ENCODE measurements at regions not wholly inside any gene's neighbourhood (a gene's known extent, or its start where the extent isn't known, plus 50 kb on each side); places are given as distances from the start of the nearest gene placed in this dataset.

DNA sequence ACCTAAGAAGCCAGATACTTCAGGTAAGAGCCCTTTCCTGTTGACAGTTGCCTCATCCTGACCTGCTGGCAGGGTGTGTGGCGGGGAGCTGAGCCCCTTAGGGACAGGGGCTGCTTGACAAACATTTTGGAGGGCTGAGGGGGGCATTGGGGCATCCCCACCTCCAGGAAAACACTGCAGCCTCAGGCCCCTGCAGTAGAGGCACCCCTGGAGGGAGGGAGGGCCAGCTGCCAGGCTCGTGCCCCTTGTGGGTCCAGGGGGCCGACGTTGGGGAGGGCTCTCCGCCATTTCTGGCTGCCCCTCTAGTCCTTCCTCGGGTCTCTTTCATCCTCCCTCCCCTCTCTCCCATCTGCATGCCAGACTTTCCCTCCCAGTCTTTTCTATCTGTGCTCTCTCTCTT, 177.3 kb downstream of the RPS24 start:
- TF ChIP-seq ZFX (IDR thresholded peaks at IDR 0.05; ENCODE audit: borderline replicate concordance), result no peak
- TF ChIP-seq, protein P1, sequence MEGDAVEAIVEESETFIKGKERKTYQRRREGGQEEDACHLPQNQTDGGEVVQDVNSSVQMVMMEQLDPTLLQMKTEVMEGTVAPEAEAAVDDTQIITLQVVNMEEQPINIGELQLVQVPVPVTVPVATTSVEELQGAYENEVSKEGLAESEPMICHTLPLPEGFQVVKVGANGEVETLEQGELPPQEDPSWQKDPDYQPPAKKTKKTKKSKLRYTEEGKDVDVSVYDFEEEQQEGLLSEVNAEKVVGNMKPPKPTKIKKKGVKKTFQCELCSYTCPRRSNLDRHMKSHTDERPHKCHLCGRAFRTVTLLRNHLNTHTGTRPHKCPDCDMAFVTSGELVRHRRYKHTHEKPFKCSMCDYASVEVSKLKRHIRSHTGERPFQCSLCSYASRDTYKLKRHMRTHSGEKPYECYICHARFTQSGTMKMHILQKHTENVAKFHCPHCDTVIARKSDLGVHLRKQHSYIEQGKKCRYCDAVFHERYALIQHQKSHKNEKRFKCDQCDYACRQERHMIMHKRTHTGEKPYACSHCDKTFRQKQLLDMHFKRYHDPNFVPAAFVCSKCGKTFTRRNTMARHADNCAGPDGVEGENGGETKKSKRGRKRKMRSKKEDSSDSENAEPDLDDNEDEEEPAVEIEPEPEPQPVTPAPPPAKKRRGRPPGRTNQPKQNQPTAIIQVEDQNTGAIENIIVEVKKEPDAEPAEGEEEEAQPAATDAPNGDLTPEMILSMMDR (IDR thresholded peaks at IDR 0.05), result no peak
- H3K27ac ChIP-seq, result no peak overlapping the region

DNA sequence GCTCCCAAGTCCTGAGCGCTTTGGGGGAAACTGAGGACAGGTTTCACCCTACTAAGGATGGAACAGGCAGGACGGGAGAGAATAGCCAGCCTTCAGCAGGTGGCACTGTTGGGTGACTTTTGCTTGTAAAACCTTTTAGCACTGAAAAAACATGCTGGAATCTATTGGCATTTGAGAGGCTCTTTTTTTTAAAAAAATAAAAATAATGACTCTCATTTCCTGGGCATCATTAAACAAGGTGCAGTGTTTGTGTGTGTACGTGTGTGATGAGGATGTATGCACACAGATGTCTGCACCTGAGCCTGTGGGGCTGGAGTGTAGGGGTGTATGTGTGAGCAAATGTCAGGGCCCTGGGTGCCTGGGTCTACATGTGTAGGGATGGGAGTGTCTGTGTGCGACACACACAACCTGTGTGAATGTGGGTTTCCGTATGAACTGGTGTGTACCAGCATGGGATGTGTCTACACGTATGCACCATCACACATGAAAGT, 177.9 kb downstream of the RPS24 start:
- TF ChIP-seq, protein P1 (IDR thresholded peaks at IDR 0.05), result peak; percentile 62
- TF ChIP-seq ZFX (IDR thresholded peaks at IDR 0.05; ENCODE audit: borderline replicate concordance), result no peak
- H3K27ac ChIP-seq, result no peak overlapping the region

DNA sequence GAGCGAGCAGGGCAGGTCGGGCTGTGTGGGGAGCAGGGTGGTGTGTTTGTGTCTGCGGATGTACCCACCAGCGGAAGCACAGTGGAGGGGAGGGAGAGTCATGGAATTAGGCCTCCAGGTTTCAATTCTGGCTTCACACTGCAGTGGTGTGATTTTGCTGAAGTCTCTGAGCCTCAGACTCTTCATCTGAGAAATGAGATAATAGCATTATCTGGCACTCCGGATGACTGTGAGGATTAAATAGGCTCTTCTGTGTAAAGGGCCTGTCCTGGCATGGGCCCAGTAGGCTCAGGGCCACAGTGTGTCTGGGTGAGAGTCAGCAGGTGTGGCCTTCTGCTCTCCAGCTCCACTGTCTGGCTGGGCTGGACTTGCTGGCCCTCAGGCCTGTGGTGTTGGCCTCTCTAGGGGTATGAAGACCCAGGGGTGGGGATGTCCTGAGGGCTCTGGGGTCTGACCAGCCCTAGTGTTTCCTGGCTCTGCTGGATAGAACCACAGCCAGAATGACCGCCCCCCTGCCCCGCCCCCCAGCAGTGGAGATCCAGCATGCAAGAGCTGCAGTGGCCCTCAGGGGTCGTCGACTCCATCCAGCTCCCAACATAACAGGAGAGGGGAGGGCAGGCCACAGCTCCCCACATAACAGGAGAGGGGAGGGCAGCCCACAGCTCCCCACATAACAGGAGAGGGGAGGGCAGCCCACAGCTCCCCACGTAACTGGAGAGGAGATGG, 178.6 kb downstream of the RPS24 start:
- TF ChIP-seq, protein P1 (IDR thresholded peaks at IDR 0.05), result no peak
- no peak for TF ChIP-seq ZFX (IDR thresholded peaks at IDR 0.05; ENCODE audit: borderline replicate concordance)
- no peak overlapping the region for H3K27ac ChIP-seq

DNA sequence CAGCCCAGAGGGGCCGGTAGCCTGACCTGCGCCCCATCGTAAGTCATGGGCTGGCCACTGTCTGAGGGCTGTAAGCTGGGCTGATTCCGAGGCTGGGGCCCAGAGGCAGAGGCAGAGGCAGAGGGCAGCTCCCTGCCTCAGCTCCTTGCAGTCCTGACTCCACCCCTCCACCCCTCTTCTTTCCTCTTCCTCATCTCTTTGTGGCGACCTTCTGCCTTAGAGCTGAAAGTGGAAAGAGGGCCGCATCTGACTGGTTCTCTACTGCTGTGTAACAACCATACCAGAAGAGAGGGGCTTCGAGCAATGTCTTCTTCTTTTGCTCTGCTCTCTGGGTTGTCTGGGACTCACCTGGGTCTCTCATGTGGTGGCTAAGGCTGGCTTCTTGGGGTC, 179.1 kb downstream of the RPS24 start:
- no peak for TF ChIP-seq ZFX (IDR thresholded peaks at IDR 0.05; ENCODE audit: borderline replicate concordance)
- TF ChIP-seq, protein P1 (IDR thresholded peaks at IDR 0.05), result no peak

DNA sequence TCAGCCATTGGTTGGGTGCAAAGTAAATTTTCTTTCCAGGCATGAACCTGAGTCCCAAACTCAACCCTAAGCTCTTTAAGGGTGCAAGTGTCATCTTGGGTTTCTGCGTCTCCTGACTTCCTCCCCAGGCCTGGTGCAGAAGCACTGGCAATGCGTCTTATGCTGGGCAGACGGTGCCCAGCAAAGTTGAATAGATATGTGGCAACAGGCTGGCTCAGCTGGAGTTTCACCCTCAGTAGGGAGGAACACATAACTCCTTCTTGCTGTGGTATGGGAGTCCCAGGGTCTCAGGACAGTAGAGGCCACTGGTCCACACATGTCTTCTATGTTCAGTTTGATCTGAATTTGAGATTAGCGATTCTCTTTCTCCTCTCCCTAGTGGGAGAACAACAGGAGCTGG, 181.3 kb downstream of the RPS24 start:
- no peak overlapping the region for H3K27ac ChIP-seq
- TF ChIP-seq ZFX (IDR thresholded peaks at IDR 0.05; ENCODE audit: borderline replicate concordance), result no peak
- TF ChIP-seq, protein P1 (IDR thresholded peaks at IDR 0.05), result no peak

More for the DNA sequence above, 179.1 kb downstream of the RPS24 start:
- H3K27ac ChIP-seq, result no peak overlapping the region

DNA sequence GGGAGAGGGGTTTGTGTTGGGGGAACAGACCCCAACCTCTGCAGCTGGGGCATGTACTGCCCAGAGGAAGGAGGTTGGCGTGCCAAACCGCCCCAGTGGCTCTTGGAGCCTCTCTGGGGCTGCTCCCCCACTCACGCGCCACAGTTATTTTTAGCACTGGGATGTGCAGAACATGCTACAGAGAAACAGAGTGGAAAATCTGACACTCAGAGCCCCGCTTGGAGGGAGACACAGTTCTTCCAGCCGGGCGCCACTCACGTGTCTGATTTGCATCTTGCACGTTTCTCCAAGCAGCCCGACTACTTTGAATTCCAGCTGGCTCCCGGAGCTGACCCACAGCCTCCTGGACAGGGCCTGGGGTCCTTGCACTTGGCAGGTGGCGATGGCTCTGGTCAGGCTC, 182.0 kb downstream of the RPS24 start:
- TF ChIP-seq, protein P1 (IDR thresholded peaks at IDR 0.05), result no peak
- no peak for TF ChIP-seq ZFX (IDR thresholded peaks at IDR 0.05; ENCODE audit: borderline replicate concordance)
- no peak overlapping the region for H3K27ac ChIP-seq

DNA sequence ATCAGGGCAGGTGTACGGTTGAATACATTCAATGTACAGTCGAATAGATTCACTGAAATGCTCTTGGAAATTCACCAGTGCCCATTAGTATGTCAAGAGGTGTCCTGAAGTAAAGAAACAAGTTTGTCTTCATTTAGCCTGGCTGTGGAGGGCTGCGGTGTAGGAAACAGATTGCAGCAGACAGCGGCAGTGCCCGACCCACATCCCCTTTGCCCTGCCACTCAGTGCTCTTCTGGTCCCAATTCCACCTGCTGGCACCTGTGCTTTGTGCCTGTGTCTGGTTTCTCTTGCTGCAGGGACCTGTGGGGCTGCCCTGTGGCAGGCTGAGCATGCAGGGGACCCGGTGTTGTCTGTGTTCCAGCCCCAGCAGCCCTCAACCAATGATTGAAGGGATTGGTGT, 183.7 kb downstream of the RPS24 start:
- no peak for TF ChIP-seq ZFX (IDR thresholded peaks at IDR 0.05; ENCODE audit: borderline replicate concordance)
- TF ChIP-seq, protein P1 (IDR thresholded peaks at IDR 0.05), result no peak
- no peak overlapping the region for H3K27ac ChIP-seq

Data from 22Rv1 (cell line).